ENCODE measurements at regions not wholly inside any gene's neighbourhood (a gene's known extent, or its start where the extent isn't known, plus 50 kb on each side); places are given as distances from the start of the nearest gene placed in this dataset.
A peak's percentile ranks its signal among the peaks of the same experiment; 100 is the strongest.
"Not testable (repeated sequence)": the region's sequence is repeated elsewhere in the genome, so short reads cannot be mapped to it uniquely, and the experiment has no call there.

GRCh38 chr6:97765461-97765860, 482.4 kb upstream of the MMS22L start:
- no peak for DNase-seq
- intact Hi-C loops (cut with DNase I), result no loop called here
- ATAC-seq, result peak in 1 of 2 donors; percentile 51

GRCh38 chr6:97771372-97771771, 488.4 kb upstream of the MMS22L start:
- intact Hi-C loops (cut with DNase I), result no loop called here
- ATAC-seq, result no peak

GRCh38 chr6:97775012-97775411, 492.0 kb upstream of the MMS22L start:
- no peak for DNase-seq
- no peak for ATAC-seq
- intact Hi-C loops (cut with DNase I), result no loop called here

More at GRCh38 chr6:97771372-97771771, 488.4 kb upstream of the MMS22L start:
- no peak for DNase-seq

GRCh38 chr6:97778290-97779038, 495.4 kb upstream of the MMS22L start:
- ATAC-seq, result no peak
- intact Hi-C loops (cut with DNase I), result no loop called here
- no peak for DNase-seq

GRCh38 chr6:97779039-97779766, 496.2 kb upstream of the MMS22L start:
- ATAC-seq; intact Hi-C loops (cut with DNase I); DNase-seq: not testable (repeated sequence)

- intact Hi-C loops (cut with DNase I), result no loop called here
Measured at GRCh38 chr6:97790926-97791590, 508.0 kb upstream of the MMS22L start.

GRCh38 chr6:97805596-97805995, 522.6 kb upstream of the MMS22L start:
- no peak for DNase-seq
- ATAC-seq, result no peak
- intact Hi-C loops (cut with DNase I), result no loop called here

More at GRCh38 chr6:97790926-97791590, 508.0 kb upstream of the MMS22L start:
- DNase-seq (no peak), ATAC-seq (no peak)

- no peak for DNase-seq
- intact Hi-C loops (cut with DNase I), result no loop called here
- no peak for ATAC-seq
Measured at GRCh38 chr6:97812940-97813339, 529.9 kb upstream of the MMS22L start.

GRCh38 chr6:97813889-97814567, 531.0 kb upstream of the MMS22L start:
- ATAC-seq (no peak), DNase-seq (no peak)
- intact Hi-C loops (cut with DNase I), result no loop called here

GRCh38 chr6:97815301-97815812, 532.3 kb upstream of the MMS22L start:
- DNase-seq, result no peak
- no peak for ATAC-seq
- intact Hi-C loops (cut with DNase I), result no loop called here

- intact Hi-C loops (cut with DNase I), result no loop called here
- no peak for DNase-seq
- ATAC-seq, result no peak
Measured at GRCh38 chr6:97816526-97816925, 533.5 kb upstream of the MMS22L start.

- DNase-seq (no peak), ATAC-seq (no peak)
- intact Hi-C loops (cut with DNase I), result no loop called here
Measured at GRCh38 chr6:97819710-97820109, 536.7 kb upstream of the MMS22L start.

GRCh38 chr6:97820400-97820799, 537.4 kb upstream of the MMS22L start:
- intact Hi-C loops (cut with DNase I), result no loop called here
- DNase-seq (no peak), ATAC-seq (no peak)

- DNase-seq, result no peak
- ATAC-seq, result no peak
- intact Hi-C loops (cut with DNase I), result no loop called here
Measured at GRCh38 chr6:97822632-97823031, 539.6 kb upstream of the MMS22L start.

GRCh38 chr6:97841763-97842162, 558.7 kb upstream of the MMS22L start:
- ATAC-seq (no peak), DNase-seq (no peak)
- intact Hi-C loops (cut with DNase I), result no loop called here

- DNase-seq, result no peak
- ATAC-seq, result no peak
- intact Hi-C loops (cut with DNase I), result no loop called here
Measured at GRCh38 chr6:97842521-97842920, 559.5 kb upstream of the MMS22L start.

GRCh38 chr6:97849390-97849789, 566.4 kb upstream of the MMS22L start:
- intact Hi-C loops (cut with DNase I), result no loop called here
- ATAC-seq (no peak), DNase-seq (no peak)

- DNase-seq (no peak), ATAC-seq (no peak)
- intact Hi-C loops (cut with DNase I), result no loop called here
Measured at GRCh38 chr6:97850458-97851212, 567.6 kb upstream of the MMS22L start.

GRCh38 chr6:97863697-97864096, 580.7 kb upstream of the MMS22L start:
- intact Hi-C loops (cut with DNase I), result no loop called here
- DNase-seq, result no peak
- ATAC-seq, result no peak

Data from left cardiac atrium (tissue), 4 donors.